ENCODE measurements at regions not wholly inside any gene's neighbourhood (a gene's known extent, or its start where the extent isn't known, plus 50 kb on each side); places are given as distances from the start of the nearest gene placed in this dataset.

GRCh38 chr12:45122768-45123380 lies 72.0 kb upstream of the DBX2 start:
- TF ChIP-seq CTCF (IDR thresholded peaks at IDR 0.05; ENCODE audit: low read depth, low read length): peak; percentile 66
- TF ChIP-seq EZH2phosphoT487 (IDR thresholded peaks at IDR 0.05; ENCODE audit: low read depth): no peak
